B cell (primary cell): ENCODE measurements at regions not wholly inside any gene's neighbourhood (a gene's known extent, or its start where the extent isn't known, plus 50 kb on each side); places are given as distances from the start of the nearest gene placed in this dataset.

ENCODE experiments used
- ATAC-seq: fragments of 200-7000 bp; cut with Tn5 transposase; one replicate; pipeline ENCODE4 v1.10.0; 2021; ENCODE audit warnings: low read depth, mild to moderate bottlenecking, moderate number of reproducible peaks, moderate library complexity
- CTCF ChIA-PET: fragments of 350-600 bp; sonication (Branson Sonifier 250); formaldehyde crosslinking; loops from one replicate; lab custom pipeline; 2021; ENCODE audit warnings: antibody characterized with exemption, inconsistent platforms; lab: Charles Lee
- POLR2A ChIA-PET: fragments of 350-600 bp; sonication (Branson Sonifier 250); formaldehyde crosslinking; loops from one replicate; lab custom pipeline; 2021; ENCODE audit warnings: antibody characterized with exemption; lab: Charles Lee
- DNase-seq: peaks from one replicate; pipeline ENCODE4 v3.0.0; 2013
- H2AFZ ChIP-seq: 2 replicates; pipeline ENCODE4 v1.6.1; 2012; ENCODE audit warnings: mild to moderate bottlenecking, low read depth, low read length; ENCODE audit not compliant: insufficient read depth, poor library complexity, severe bottlenecking
- H3K27ac ChIP-seq, 2 donors: 1 replicate in 1 of 2; 2 replicates in 1 of 2; pipeline ENCODE4 v1.5.1; 2012 to 2013; ENCODE audit warnings: low read length in 2 of 2, mild to moderate bottlenecking in 2 of 2, moderate library complexity in 1 of 2
- H3K27me3 ChIP-seq, 4 experiments: fragments of 200-600 bp in 1 of 4; sonication (generic) in 1 of 4; replicated peaks in 1 of 4; 1 replicate in 2 of 4; 2 replicates in 2 of 4; pipeline versions ENCODE4 v1.6.1 to v1.7.0; 2013 to 2016; ENCODE audit warnings: low read length in 3 of 4, mild to moderate bottlenecking in 2 of 4, mixed read lengths in 1 of 4, moderate library complexity in 1 of 4; ENCODE audit not compliant: insufficient read depth in 4 of 4, control insufficient read depth in 3 of 4; ENCODE audit errors: control extremely low read depth in 1 of 4
- H3K36me3 ChIP-seq, 2 experiments: replicated peaks in 1 of 2; 1 replicate in 1 of 2; 2 replicates in 1 of 2; pipeline versions ENCODE4 v1.6.1 to v1.7.1; 2013; ENCODE audit warnings: low read length in 1 of 2; ENCODE audit not compliant: insufficient read depth in 2 of 2, control insufficient read depth in 1 of 2; ENCODE audit errors: control extremely low read depth in 1 of 2, extremely low read depth in 1 of 2
- H3K4me1 ChIP-seq, 2 donors: fragments of 200-600 bp in 1 of 2; sonication (generic) in 1 of 2; 1 replicate in 1 of 2; 2 replicates in 1 of 2; pipeline versions ENCODE4 v1.5.1 to v1.6.1; 2013 to 2017; ENCODE audit warnings: low read length in 2 of 2; ENCODE audit not compliant: control insufficient read depth in 2 of 2, insufficient read depth in 2 of 2
- H3K4me2 ChIP-seq: replicated peaks from 2 replicates; pipeline ENCODE3; 2012; ENCODE audit warnings: mild to moderate bottlenecking, low read depth, low read length; ENCODE audit not compliant: poor library complexity, severe bottlenecking
- H3K4me3 ChIP-seq, 5 experiments: fragments of 200-600 bp in 1 of 5; sonication (generic) in 1 of 5; 1 replicate in 3 of 5; 2 replicates in 2 of 5; pipeline versions ENCODE4 v1.5.1 to v1.7.0; 2011 to 2016; ENCODE audit warnings: low read length in 4 of 5, mild to moderate bottlenecking in 4 of 5, low read depth in 2 of 5, control low read depth in 1 of 5, moderate library complexity in 1 of 5; ENCODE audit not compliant: insufficient read depth in 1 of 5; ENCODE audit errors: control extremely low read depth in 1 of 5, extremely low read depth in 1 of 5
- H3K79me2 ChIP-seq: fragments of 200-600 bp; sonication (generic); one replicate; pipeline ENCODE4 v1.6.0; 2016; ENCODE audit warnings: low read length; ENCODE audit not compliant: control insufficient read depth, insufficient read depth
- H3K9ac ChIP-seq: fragments of 200-600 bp; sonication (generic); 2 replicates; pipeline ENCODE4 v1.6.1; 2017; ENCODE audit warnings: mild to moderate bottlenecking, low read length, moderate library complexity
- H3K9me3 ChIP-seq, 3 donors: one replicate each; pipeline versions ENCODE4 v1.6.1 to v1.7.1; 2013; ENCODE audit warnings: low read length in 2 of 3; ENCODE audit not compliant: control insufficient read depth in 2 of 3, insufficient read depth in 1 of 3; ENCODE audit errors: control extremely low read depth in 1 of 3
- H4K20me1 ChIP-seq: 2 replicates; pipeline ENCODE4 v1.6.0; 2012; ENCODE audit warnings: mild to moderate bottlenecking, low read length; ENCODE audit not compliant: insufficient read depth, control insufficient read depth, poor library complexity, severe bottlenecking
- H3K27ac Mint-ChIP-seq: one replicate; pipeline ENCODE4 v1.8.0; 2021; ENCODE audit warnings: mixed read lengths
- H3K27me3 Mint-ChIP-seq: one replicate; pipeline ENCODE4 v1.8.0; 2021; ENCODE audit warnings: mixed read lengths
- H3K4me1 Mint-ChIP-seq: one replicate; pipeline ENCODE4 v1.8.0; 2021; ENCODE audit warnings: mixed read lengths
- H3K4me3 Mint-ChIP-seq: one replicate; pipeline ENCODE4 v1.8.0; 2021; ENCODE audit warnings: mixed read lengths
- H3K9me3 Mint-ChIP-seq: one replicate; pipeline ENCODE4 v1.8.0; 2022; ENCODE audit warnings: mixed read lengths; ENCODE audit not compliant: insufficient read depth
- CTCF ChIP-seq: fragments of 200-600 bp; IDR thresholded peaks from one replicate; pipeline ENCODE4 v1.8.0; 2022; ENCODE audit warnings: antibody characterized with exemption, mild to moderate bottlenecking
- EZH2 ChIP-seq: IDR thresholded peaks from 2 replicates; pipeline ENCODE4 v1.6.1; 2012; ENCODE audit warnings: borderline replicate concordance, low read depth, mild to moderate bottlenecking, moderate library complexity, low read length; ENCODE audit not compliant: insufficient read depth, poor library complexity, severe bottlenecking
- WGBS: methylation state at CpG from one replicate; pipeline ENCODE4 v1.1.5; 2013; ENCODE audit warnings: missing lambda C conversion rate; ENCODE audit not compliant: insufficient coverage; 5-methylcytosine and 5-hydroxymethylcytosine counted together
- intact Hi-C: fragments of 100-400 bp; cut with micrococcal nuclease; formaldehyde crosslinking; loops from one replicate; pipeline ENCODE4 v1.10.0; 2022

GRCh38 chr5:51961154-51961562 lies 577.9 kb downstream of the ISL1 start:
- Mint-ChIP-seq H3K27ac (no peak overlapping the region), H3K27me3 (no peaks in the 10 kb centered on the region), H3K9me3 (no peaks in the 10 kb centered on the region), H3K4me1 (no peaks in the 10 kb centered on the region), H3K4me3 (no peak overlapping the region)
- H3K4me1 ChIP-seq = no peaks in the 10 kb centered on the region
- ChIA-PET POLR2A (no interaction called here), CTCF (no interaction called here)
- TF ChIP-seq CTCF = no peak
- no peak for TF ChIP-seq EZH2
- WGBS = 81% methylated on average over 3 of the region's 4 CpGs
- no peaks in the 10 kb centered on the region for H4K20me1 ChIP-seq
- no peaks in the 10 kb centered on the region for H3K27me3 ChIP-seq
- no peak overlapping the region for H3K27ac ChIP-seq
- intact Hi-C loops = no loop called here
- no peak overlapping the region for H2AFZ ChIP-seq
- no peaks in the 10 kb centered on the region for H3K36me3 ChIP-seq
- no peak overlapping the region for H3K4me2 ChIP-seq
- DNase-seq (no peak), ATAC-seq (no peak)
- no peak overlapping the region for H3K4me3 ChIP-seq
- no peaks in the 10 kb centered on the region for H3K9me3 ChIP-seq
- no peaks in the 10 kb centered on the region for H3K79me2 ChIP-seq
- H3K9ac ChIP-seq = no peak overlapping the region

- intact Hi-C loops = no loop called here
- Histone ChIP-seq H3K4me3 (no peak overlapping the region), H3K36me3 (no peaks in the 10 kb centered on the region), H2AFZ (no peak overlapping the region), H3K27me3 (no peaks in the 10 kb centered on the region), H4K20me1 (no peaks in the 10 kb centered on the region), H3K79me2 (no peaks in the 10 kb centered on the region), H3K9me3 (no peaks in the 10 kb centered on the region), H3K4me1 (no peaks in the 10 kb centered on the region), H3K9ac (no peak overlapping the region), H3K4me2 (no peak overlapping the region), H3K27ac (no peak overlapping the region)
- WGBS = 40% methylated on average over 1 of the region's 1 CpG
- DNase-seq = no peak
- peaks cover 2% of the 10 kb centered on the region for H3K9me3 Mint-ChIP-seq
- ChIA-PET CTCF (no interaction called here), POLR2A (no interaction called here)
- H3K4me1 Mint-ChIP-seq = no peaks in the 10 kb centered on the region
- no peak for ATAC-seq
- TF ChIP-seq EZH2 (no peak), CTCF (no peak)
- H3K4me3 Mint-ChIP-seq = no peak overlapping the region
- no peaks in the 10 kb centered on the region for H3K27me3 Mint-ChIP-seq
- H3K27ac Mint-ChIP-seq = no peak overlapping the region
These were observed 585.5 kb downstream of the ISL1 start for GRCh38 chr5:51968756-51969155.
